HUES6 (cell line): ENCODE measurements at regions not wholly inside any gene's neighbourhood (a gene's known extent, or its start where the extent isn't known, plus 50 kb on each side); places are given as distances from the start of the nearest gene placed in this dataset.

Experiments used
- H3K27ac ChIP-seq: 2 replicates; pipeline ENCODE4 v1.7.0; 2013; ENCODE audit warnings: low read depth, mild to moderate bottlenecking, low read length, inconsistent platforms
- H3K27me3 ChIP-seq: 2 replicates; pipeline ENCODE4 v1.6.1; 2013; ENCODE audit warnings: low read length; ENCODE audit not compliant: control insufficient read depth, insufficient read depth
- H3K36me3 ChIP-seq: 2 replicates; pipeline ENCODE4 v1.6.1; 2013; ENCODE audit warnings: low read length; ENCODE audit not compliant: control insufficient read depth, insufficient read depth
- H3K4me1 ChIP-seq: 2 replicates; pipeline ENCODE4 v1.6.1; 2013; ENCODE audit warnings: low read length; ENCODE audit not compliant: control insufficient read depth, insufficient read depth
- H3K4me3 ChIP-seq: 2 replicates; pipeline ENCODE4 v1.5.1; 2013; ENCODE audit warnings: low read depth, low read length
- H3K9ac ChIP-seq: one replicate; pipeline ENCODE4 v1.6.1; 2013; ENCODE audit warnings: mild to moderate bottlenecking, low read length
- H3K9me3 ChIP-seq: 2 replicates; pipeline ENCODE4 v1.6.1; 2013; ENCODE audit warnings: low read depth, low read length; ENCODE audit not compliant: control insufficient read depth, insufficient read depth

- Histone ChIP-seq H3K9ac (no peak overlapping the region), H3K27ac (no peak overlapping the region), H3K27me3 (no peaks in the 10 kb centered on the region), H3K9me3 (no peaks in the 10 kb centered on the region), H3K4me1 (peaks cover 22% of the 10 kb centered on the region), H3K36me3 (no peaks in the 10 kb centered on the region), H3K4me3 (no peak overlapping the region)
Measured at GRCh38 chr6:125674230-125674629, 75.2 kb upstream of the HEY2 start.

- Histone ChIP-seq H3K9me3 (peaks cover under 1% of the 10 kb centered on the region; the same call in 1 of the 2 replicates), H3K36me3 (0 out of 2 replicates have a peak, but pooled peaks cover 4% of the 10 kb centered on the region), H3K9ac (no peak overlapping the region), H3K4me3 (no peak overlapping the region), H3K4me1 (peaks cover 15% of the 10 kb centered on the region), H3K27ac (no peak overlapping the region), H3K27me3 (no peaks in the 10 kb centered on the region)
Measured at GRCh38 chr6:125678601-125679000, 70.8 kb upstream of the HEY2 start.

GRCh38 chr6:125679128-125679527, 70.3 kb upstream of the HEY2 start:
- H3K27me3 ChIP-seq, result no peaks in the 10 kb centered on the region
- no peak overlapping the region for H3K4me3 ChIP-seq
- no peak overlapping the region for H3K9ac ChIP-seq
- peaks cover 15% of the 10 kb centered on the region for H3K4me1 ChIP-seq
- no peak overlapping the region for H3K27ac ChIP-seq
- H3K9me3 ChIP-seq, result peaks cover 5% of the 10 kb centered on the region; the same call in 1 of the 2 replicates
- 0 out of 2 replicates have a peak, but pooled peaks cover 4% of the 10 kb centered on the region for H3K36me3 ChIP-seq

GRCh38 chr6:125679651-125680050, 69.8 kb upstream of the HEY2 start:
- Histone ChIP-seq H3K27ac (no peak overlapping the region), H3K9ac (no peak overlapping the region), H3K4me1 (peaks cover 15% of the 10 kb centered on the region), H3K9me3 (peaks cover 5% of the 10 kb centered on the region; the same call in 1 of the 2 replicates), H3K4me3 (no peak overlapping the region), H3K27me3 (no peaks in the 10 kb centered on the region), H3K36me3 (0 out of 2 replicates have a peak, but pooled peaks cover 4% of the 10 kb centered on the region)

GRCh38 chr6:125682939-125683338, 66.5 kb upstream of the HEY2 start:
- 0 out of 2 replicates have a peak, but pooled peaks cover 4% of the 10 kb centered on the region for H3K36me3 ChIP-seq
- peaks cover 15% of the 10 kb centered on the region for H3K4me1 ChIP-seq
- H3K27me3 ChIP-seq, result no peaks in the 10 kb centered on the region
- H3K4me3 ChIP-seq, result no peak overlapping the region
- no peak overlapping the region for H3K27ac ChIP-seq
- peaks cover 20% of the 10 kb centered on the region for H3K9me3 ChIP-seq
- no peak overlapping the region for H3K9ac ChIP-seq

- Histone ChIP-seq H3K27ac (no peak overlapping the region), H3K9me3 (peaks cover 62% of the 10 kb centered on the region), H3K27me3 (no peaks in the 10 kb centered on the region), H3K36me3 (peaks cover 14% of the 10 kb centered on the region), H3K9ac (no peak overlapping the region), H3K4me1 (no peaks in the 10 kb centered on the region), H3K4me3 (no peak overlapping the region)
Measured at GRCh38 chr6:125688138-125688537, 61.3 kb upstream of the HEY2 start.

GRCh38 chr6:125693480-125693879, 56.0 kb upstream of the HEY2 start:
- Histone ChIP-seq H3K4me3 (no peak overlapping the region), H3K9me3 (peaks cover 79% of the 10 kb centered on the region), H3K4me1 (no peaks in the 10 kb centered on the region), H3K9ac (no peak overlapping the region), H3K27me3 (no peaks in the 10 kb centered on the region), H3K36me3 (peaks cover 61% of the 10 kb centered on the region), H3K27ac (no peak overlapping the region)

GRCh38 chr6:125699591-125699990, 49.8 kb upstream of the HEY2 start:
- Histone ChIP-seq H3K9ac (no peak overlapping the region), H3K4me1 (peaks cover 11% of the 10 kb centered on the region), H3K27me3 (no peaks in the 10 kb centered on the region), H3K4me3 (peak overlapping the region; percentile 19; the same call in 1 of the 2 replicates), H3K36me3 (peaks cover 75% of the 10 kb centered on the region), H3K9me3 (peaks cover 35% of the 10 kb centered on the region), H3K27ac (peak overlapping the region; percentile 38; the same call in 1 of the 2 replicates)
